Forelimb muscle (tissue), 1 donor: ENCODE measurements at regions not wholly inside any gene's neighbourhood (a gene's known extent, or its start where the extent isn't known, plus 50 kb on each side); places are given as distances from the start of the nearest gene placed in this dataset.
"Not testable (repeated sequence)": the region's sequence is repeated elsewhere in the genome, so short reads cannot be mapped to it uniquely, and the experiment has no call there.

Experiments
- DNase-seq: peaks from one replicate; pipeline ENCODE4 v3.0.0-alpha.2; 2013; ENCODE audit warnings: low read depth

GRCh38 chrX:25640276-25640675, 497.9 kb upstream of the MAGEB18 start:
- DNase-seq, result no peak

GRCh38 chrX:25646156-25646555, 492.0 kb upstream of the MAGEB18 start:
- no peak for DNase-seq

- DNase-seq, result no peak
These were observed 489.4 kb upstream of the MAGEB18 start for GRCh38 chrX:25648790-25649189.

DNA sequence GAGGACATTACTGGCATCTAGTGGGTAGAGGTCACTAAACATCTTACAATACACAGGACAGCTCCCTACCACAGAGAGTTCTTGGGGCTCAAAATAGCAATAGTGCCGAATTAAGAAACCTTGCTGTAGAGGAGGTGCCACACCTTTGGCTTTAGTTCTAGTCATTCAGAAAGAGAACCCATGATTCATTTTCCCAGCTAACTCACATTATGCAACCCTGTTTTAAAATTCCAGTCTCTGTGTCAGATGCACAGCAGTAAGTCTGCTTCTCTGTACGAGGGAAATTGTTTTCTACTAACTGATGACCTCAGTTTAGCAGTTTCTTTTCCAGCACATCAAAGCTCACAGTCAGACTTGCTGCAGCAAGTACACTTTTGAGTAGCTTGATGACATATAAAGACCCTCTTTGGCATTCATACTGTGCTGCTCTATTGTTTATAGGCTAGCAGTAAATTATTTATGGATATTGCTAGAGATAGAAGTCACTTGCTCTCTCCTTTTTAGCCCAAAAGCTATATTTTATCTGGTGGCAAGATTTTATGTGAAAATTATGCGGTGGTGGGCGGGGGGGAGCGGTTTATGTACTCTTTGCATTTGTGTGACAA, 487.8 kb upstream of the MAGEB18 start:
- DNase-seq, result no peak

- no peak for DNase-seq
These were observed 478.8 kb upstream of the MAGEB18 start for GRCh38 chrX:25659317-25659716.

DNA sequence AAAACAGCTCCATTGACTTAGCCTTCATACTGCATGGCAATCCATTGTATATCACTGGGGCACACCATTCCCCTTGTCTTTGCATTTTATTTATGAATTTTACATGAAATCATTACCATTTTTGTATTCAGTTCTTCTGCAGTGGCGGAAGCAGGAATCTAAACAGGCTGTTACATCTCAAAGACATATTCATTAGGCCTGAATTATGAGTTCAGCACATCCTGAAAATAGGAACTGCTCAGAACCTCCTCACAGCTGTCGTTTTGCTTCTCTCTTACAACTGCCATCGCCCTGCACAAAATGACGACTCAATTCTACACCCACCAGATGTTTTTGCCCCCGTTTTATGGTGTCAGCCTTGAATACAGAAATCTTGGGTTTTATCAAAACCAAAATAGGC, 474.4 kb upstream of the MAGEB18 start:
- DNase-seq, result no peak

GRCh38 chrX:25665431-25665830, 472.7 kb upstream of the MAGEB18 start:
- DNase-seq, result no peak

GRCh38 chrX:25667681-25668080, 470.5 kb upstream of the MAGEB18 start:
- DNase-seq, result no peak

GRCh38 chrX:25674776-25675175, 463.4 kb upstream of the MAGEB18 start:
- no peak for DNase-seq

DNA sequence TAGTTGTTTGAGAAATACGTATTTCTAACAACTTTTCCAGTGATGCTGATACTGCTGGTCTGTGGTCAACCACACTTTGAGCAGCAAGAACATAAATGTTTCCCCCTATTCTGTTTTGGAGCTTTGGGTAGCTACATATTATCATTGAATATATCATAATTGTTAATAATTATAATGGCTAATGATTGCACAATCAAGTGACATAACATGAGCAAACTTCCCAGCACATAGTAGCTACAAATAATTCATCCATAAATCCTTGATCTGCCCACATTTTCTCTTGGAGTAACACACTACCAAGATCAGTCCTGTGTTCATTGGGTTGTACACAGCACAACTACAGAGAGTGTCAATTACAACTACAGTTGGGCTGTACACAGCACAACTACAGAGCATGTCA, 436.3 kb upstream of the MAGEB18 start:
- DNase-seq, result no peak

DNA sequence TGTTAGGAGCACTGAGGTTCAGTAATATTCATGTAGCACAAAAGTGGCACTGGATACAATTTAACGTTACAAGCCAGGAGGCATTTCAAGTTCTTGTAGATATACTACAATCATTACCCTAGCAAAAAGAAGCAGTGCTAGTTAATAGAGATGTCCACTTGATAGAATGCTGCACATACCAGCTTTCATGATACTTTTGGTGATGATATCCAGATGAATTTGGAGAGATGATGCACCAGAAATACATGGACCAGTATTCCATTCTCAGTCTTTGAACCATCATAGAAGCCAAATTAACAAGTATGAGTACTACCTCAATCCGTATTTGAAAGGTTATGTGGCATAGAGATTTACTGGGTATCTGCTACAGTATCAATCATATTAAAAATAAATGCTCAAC, 421.0 kb upstream of the MAGEB18 start:
- no peak for DNase-seq

- no peak for DNase-seq
These were observed 416.6 kb upstream of the MAGEB18 start for GRCh38 chrX:25721564-25721963.

DNA sequence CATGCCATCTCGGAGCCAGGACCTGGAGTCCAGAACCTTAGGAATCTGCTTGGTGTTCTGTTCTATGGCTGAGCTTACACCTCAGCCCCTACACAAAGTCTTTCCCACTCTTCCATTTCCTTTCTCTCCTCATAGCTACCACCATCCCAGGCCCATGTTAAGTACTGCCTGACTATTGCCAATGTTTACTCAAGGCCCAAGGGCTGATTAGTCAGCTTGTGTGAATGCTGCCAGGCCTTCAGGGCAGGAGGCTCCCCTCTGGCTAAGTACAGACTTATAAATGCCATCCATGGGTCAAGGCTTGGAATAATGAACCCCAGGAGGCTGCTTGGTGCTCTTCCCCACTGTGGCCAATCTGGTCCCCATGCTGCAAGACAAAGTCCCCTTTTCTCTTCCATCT, 411.6 kb upstream of the MAGEB18 start:
- no peak for DNase-seq

GRCh38 chrX:25733148-25733547, 405.0 kb upstream of the MAGEB18 start:
- no peak for DNase-seq

DNA sequence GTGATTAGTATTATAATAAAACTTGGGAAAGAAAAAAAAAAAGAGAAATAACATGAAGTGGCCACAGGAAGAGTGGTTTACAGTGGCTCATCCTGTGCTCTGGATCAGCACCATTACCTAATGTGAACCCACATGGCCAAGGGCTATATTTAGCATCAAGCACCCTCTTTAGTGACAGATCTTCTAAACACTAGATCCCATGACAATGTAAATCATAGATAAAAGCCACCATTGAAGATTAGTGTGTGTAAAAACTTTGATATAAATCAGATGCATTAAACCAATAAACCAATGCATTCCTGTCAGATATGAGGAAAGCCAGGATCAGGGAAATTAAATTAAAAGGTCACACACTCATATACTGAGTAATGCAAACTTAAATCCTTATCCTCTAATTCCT, 400.6 kb upstream of the MAGEB18 start:
- no peak for DNase-seq

DNA sequence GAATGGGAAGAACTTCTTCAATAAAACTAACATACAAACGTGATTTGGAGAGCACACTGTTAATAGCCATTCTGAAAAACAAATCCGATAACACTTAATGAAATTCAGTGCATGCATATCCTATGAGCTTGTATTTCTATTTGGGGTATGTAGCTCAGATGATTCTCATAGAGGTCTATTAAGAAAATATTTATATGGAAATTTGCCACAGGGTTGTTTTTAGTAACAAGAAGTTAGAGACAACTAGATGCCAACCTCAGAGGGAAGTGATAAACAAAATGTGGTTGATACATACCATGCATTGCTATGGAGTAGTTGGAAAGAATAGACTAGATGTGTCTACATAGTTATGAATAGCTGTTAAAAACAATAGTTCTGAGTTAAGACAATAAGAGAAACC, 395.8 kb upstream of the MAGEB18 start:
- DNase-seq, result no peak

- no peak for DNase-seq
These were observed 383.7 kb upstream of the MAGEB18 start for GRCh38 chrX:25754399-25754798.

GRCh38 chrX:25755194-25755593, 382.9 kb upstream of the MAGEB18 start:
- no peak for DNase-seq

DNA sequence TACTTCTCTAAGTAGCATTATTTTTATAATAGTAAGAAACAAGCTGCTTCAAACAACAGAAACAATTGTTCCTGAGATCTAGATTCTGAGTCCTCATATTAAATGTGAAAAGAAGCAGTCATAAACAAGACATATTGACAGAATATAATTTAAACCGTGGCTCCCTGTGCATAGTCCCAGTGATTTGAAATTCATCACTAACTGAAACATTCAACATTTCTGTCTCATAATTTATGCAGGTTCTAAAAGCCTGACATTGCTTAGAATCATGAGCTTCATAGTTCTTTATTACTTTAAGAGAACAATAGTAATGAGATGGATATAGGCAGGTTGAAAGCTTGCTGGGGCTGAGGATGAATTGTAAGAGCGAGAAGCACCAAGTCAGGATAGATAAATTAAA, 375.5 kb upstream of the MAGEB18 start:
- DNase-seq, result no peak

GRCh38 chrX:25771853-25772252, 366.3 kb upstream of the MAGEB18 start:
- not testable (repeated sequence) for DNase-seq

GRCh38 chrX:25797796-25798195, 340.3 kb upstream of the MAGEB18 start:
- not testable (repeated sequence) for DNase-seq

- DNase-seq, result no peak
These were observed 332.4 kb upstream of the MAGEB18 start for GRCh38 chrX:25805744-25806143.

- no peak for DNase-seq
These were observed 331.1 kb upstream of the MAGEB18 start for GRCh38 chrX:25807022-25807421.

GRCh38 chrX:25810202-25810601, 327.9 kb upstream of the MAGEB18 start:
- no peak for DNase-seq
